ENCODE measurements at regions not wholly inside any gene's neighbourhood (a gene's known extent, or its start where the extent isn't known, plus 50 kb on each side); places are given as distances from the start of the nearest gene placed in this dataset.

DNA sequence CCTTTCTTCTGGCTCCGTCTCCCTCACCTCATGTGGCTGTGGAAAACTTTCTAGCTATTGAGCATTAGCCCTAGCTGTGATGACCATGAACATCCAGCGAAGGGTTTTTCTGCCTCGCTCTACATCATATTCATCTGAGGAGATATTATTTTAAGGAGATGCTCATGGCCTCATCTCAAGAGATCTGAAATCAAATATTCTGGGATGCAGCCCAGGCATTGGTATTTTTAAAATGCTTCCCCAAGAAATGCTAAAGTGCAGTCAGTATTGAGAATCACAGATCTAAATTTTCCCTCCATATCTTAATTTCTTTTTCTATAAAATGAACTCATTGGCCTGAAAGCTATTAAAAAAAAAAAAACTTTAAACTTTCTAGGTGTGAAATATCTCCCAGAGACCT is 238.2 kb upstream of the CELF2 start:
- Histone ChIP-seq H3K9me3 (no peaks in the 10 kb centered on the region), H3K4me3 (no peak overlapping the region), H3K27me3 (no peaks in the 10 kb centered on the region), H3K4me1 (no peaks in the 10 kb centered on the region), H3K36me3 (no peaks in the 10 kb centered on the region), H3K27ac (no peak overlapping the region)
- no peak for DNase-seq (ENCODE audit: extremely low spot score in 2 of 2)
- intact Hi-C loops (cut with DNase I): no loop called here
- TF ChIP-seq POLR2AphosphoS5 (IDR thresholded peaks at IDR 0.05; ENCODE audit: insufficient read depth in 1 of 2, low read depth in 1 of 2) (no peak), POLR2A (IDR thresholded peaks at IDR 0.05) (no peak)
- TF ChIP-seq, protein P1, sequence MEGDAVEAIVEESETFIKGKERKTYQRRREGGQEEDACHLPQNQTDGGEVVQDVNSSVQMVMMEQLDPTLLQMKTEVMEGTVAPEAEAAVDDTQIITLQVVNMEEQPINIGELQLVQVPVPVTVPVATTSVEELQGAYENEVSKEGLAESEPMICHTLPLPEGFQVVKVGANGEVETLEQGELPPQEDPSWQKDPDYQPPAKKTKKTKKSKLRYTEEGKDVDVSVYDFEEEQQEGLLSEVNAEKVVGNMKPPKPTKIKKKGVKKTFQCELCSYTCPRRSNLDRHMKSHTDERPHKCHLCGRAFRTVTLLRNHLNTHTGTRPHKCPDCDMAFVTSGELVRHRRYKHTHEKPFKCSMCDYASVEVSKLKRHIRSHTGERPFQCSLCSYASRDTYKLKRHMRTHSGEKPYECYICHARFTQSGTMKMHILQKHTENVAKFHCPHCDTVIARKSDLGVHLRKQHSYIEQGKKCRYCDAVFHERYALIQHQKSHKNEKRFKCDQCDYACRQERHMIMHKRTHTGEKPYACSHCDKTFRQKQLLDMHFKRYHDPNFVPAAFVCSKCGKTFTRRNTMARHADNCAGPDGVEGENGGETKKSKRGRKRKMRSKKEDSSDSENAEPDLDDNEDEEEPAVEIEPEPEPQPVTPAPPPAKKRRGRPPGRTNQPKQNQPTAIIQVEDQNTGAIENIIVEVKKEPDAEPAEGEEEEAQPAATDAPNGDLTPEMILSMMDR (IDR thresholded peaks at IDR 0.05): no peak

DNA sequence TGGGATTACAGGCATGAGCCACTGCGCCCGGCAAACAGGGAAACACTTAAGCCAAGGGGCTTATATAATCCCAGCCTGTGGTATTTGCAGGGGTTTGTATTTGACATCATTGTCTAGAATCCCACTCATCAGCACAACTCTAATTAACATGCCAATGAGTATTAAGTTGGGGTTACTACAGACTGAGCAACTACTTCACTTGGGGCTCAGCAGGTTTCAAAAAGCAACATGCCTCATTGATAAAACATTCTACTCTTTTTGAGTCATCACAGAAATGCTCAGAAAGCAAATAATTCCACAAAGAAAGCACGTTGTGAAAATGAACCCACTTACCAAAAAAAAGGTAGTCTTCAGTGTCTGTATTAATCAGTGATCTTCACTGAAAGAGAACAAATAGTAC is 236.9 kb upstream of the CELF2 start:
- no peak for TF ChIP-seq POLR2AphosphoS5 (IDR thresholded peaks at IDR 0.05; ENCODE audit: insufficient read depth in 1 of 2, low read depth in 1 of 2)
- TF ChIP-seq, protein P1 (IDR thresholded peaks at IDR 0.05): no peak
- no peak for TF ChIP-seq POLR2A (IDR thresholded peaks at IDR 0.05)
- Histone ChIP-seq H3K27me3 (no peaks in the 10 kb centered on the region), H3K4me3 (no peak overlapping the region), H3K36me3 (no peaks in the 10 kb centered on the region), H3K27ac (no peak overlapping the region), H3K4me1 (no peaks in the 10 kb centered on the region), H3K9me3 (no peaks in the 10 kb centered on the region)
- DNase-seq (ENCODE audit: extremely low spot score in 2 of 2): no peak
- intact Hi-C loops (cut with DNase I): no loop called here

DNA sequence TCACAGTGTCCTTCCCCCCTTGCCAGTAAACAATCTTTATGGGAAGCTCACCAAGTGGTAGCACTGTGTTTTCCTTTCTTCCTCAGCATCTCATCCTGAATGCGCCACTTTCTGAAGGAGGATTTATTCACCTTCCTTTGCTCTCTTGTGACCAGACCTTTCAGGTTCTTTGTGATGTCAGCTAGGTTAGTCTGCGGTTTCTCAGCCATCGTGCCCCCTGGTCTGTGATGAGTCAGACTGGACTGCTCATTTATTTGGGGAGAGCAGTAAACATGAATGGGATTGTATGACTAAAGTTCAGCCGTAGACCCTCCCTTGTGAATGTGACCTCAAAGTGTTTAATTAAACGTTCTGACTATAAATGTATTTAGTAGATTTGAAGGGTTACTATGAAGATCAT is 235.1 kb upstream of the CELF2 start:
- H3K36me3 ChIP-seq: no peaks in the 10 kb centered on the region
- H3K27ac ChIP-seq: no peak overlapping the region
- H3K4me1 ChIP-seq: no peaks in the 10 kb centered on the region
- H3K27me3 ChIP-seq: no peaks in the 10 kb centered on the region
- no peak for DNase-seq (ENCODE audit: extremely low spot score in 2 of 2)
- intact Hi-C loops (cut with DNase I): no loop called here
- H3K4me3 ChIP-seq: no peak overlapping the region
- TF ChIP-seq, protein P1 (IDR thresholded peaks at IDR 0.05): no peak
- TF ChIP-seq POLR2AphosphoS5 (IDR thresholded peaks at IDR 0.05; ENCODE audit: insufficient read depth in 1 of 2, low read depth in 1 of 2) (no peak), POLR2A (IDR thresholded peaks at IDR 0.05) (no peak)
- no peaks in the 10 kb centered on the region for H3K9me3 ChIP-seq

DNA sequence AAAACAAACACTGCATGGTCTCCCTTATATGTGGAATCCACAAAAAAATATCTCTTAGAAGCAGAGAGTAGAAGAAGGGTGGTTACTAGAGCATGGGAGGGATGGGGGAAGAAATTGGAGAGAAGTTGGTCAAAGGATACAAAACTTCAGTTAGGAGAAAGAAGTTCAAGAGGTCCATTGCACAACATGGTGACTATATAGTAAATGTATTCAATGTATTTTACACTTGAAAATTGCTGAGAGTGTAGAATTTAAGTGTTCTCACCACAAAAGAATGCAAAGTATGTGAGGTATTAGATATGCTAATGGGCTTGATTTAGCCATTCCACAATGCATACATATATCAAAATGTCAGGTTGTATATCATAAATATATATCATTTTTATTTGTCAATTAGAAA is 232.0 kb upstream of the CELF2 start:
- no peak for TF ChIP-seq POLR2AphosphoS5 (IDR thresholded peaks at IDR 0.05; ENCODE audit: insufficient read depth in 1 of 2, low read depth in 1 of 2)
- Histone ChIP-seq H3K27ac (no peak overlapping the region), H3K9me3 (no peaks in the 10 kb centered on the region), H3K27me3 (no peaks in the 10 kb centered on the region), H3K4me1 (no peaks in the 10 kb centered on the region), H3K4me3 (no peak overlapping the region), H3K36me3 (no peaks in the 10 kb centered on the region)
- intact Hi-C loops (cut with DNase I): no loop called here
- DNase-seq (ENCODE audit: extremely low spot score in 2 of 2): no peak

DNA sequence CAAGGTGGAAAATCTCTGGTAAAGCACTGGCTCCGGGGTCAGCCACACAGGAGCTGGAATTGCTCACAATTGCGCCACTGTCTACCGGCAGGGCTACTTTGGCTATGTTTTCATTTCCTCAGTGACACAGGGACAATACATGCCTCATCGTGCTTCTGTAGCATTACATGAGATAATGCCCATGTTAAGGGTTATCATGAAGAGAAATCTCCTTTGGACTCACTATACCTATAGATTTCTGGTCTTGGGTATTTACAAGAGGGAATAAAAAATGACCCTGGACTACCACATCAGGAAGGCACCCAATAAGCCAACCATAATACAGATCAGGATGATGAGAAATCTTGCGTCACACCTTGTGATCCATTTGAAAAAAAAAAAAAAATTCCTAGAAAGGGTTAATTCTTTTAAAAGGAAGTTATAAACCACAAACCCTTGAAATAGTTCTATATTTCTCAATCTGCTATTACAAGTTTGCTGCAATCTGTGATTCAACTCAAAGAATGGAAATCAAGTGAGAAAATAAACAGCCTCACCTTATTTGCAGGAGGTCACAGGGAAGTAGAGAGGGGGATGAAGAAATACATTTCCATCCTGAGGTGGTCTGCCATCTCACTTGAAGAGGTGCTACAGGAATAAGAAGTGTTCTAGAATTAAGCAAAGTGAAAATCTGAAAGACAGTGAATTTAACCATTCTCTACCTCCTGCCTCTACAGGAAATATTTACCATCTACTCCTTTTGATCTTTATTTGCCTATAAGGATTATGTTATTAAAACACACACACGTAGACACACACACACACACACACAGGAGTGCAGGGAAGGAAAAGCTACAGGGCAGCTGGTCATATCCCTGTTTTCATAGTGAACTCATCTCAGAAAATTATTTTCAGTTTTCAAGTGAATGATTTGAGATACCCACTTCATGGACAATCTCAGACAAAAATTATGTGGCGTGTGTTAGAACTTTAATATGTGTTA is 231.3 kb upstream of the CELF2 start:
- no peak for DNase-seq (ENCODE audit: extremely low spot score in 2 of 2)
- no peaks in the 10 kb centered on the region for H3K9me3 ChIP-seq
- intact Hi-C loops (cut with DNase I): no loop called here
- TF ChIP-seq, protein P1 (IDR thresholded peaks at IDR 0.05): no peak
- TF ChIP-seq POLR2A (IDR thresholded peaks at IDR 0.05): no peak
- TF ChIP-seq POLR2AphosphoS5 (IDR thresholded peaks at IDR 0.05; ENCODE audit: insufficient read depth in 1 of 2, low read depth in 1 of 2): no peak
- no peaks in the 10 kb centered on the region for H3K36me3 ChIP-seq
- H3K4me3 ChIP-seq: no peak overlapping the region
- H3K4me1 ChIP-seq: no peaks in the 10 kb centered on the region
- no peak overlapping the region for H3K27ac ChIP-seq
- no peaks in the 10 kb centered on the region for H3K27me3 ChIP-seq
